Epithelial cell of prostate (primary cell): ENCODE measurements at regions not wholly inside any gene's neighbourhood (a gene's known extent, or its start where the extent isn't known, plus 50 kb on each side); places are given as distances from the start of the nearest gene placed in this dataset.
"Not testable (repeated sequence)": the region's sequence is repeated elsewhere in the genome, so short reads cannot be mapped to it uniquely, and the experiment has no call there.

ENCODE experiments used
- DNase-seq: peaks from one replicate; pipeline ENCODE4 v3.0.0-alpha.2; 2011; ENCODE audit warnings: low read depth, low spot score
- H3K27ac ChIP-seq: fragments of 450-650 bp; 2 replicates; pipeline ENCODE4 v1.5.1; 2017; ENCODE audit warnings: mild to moderate bottlenecking

DNA sequence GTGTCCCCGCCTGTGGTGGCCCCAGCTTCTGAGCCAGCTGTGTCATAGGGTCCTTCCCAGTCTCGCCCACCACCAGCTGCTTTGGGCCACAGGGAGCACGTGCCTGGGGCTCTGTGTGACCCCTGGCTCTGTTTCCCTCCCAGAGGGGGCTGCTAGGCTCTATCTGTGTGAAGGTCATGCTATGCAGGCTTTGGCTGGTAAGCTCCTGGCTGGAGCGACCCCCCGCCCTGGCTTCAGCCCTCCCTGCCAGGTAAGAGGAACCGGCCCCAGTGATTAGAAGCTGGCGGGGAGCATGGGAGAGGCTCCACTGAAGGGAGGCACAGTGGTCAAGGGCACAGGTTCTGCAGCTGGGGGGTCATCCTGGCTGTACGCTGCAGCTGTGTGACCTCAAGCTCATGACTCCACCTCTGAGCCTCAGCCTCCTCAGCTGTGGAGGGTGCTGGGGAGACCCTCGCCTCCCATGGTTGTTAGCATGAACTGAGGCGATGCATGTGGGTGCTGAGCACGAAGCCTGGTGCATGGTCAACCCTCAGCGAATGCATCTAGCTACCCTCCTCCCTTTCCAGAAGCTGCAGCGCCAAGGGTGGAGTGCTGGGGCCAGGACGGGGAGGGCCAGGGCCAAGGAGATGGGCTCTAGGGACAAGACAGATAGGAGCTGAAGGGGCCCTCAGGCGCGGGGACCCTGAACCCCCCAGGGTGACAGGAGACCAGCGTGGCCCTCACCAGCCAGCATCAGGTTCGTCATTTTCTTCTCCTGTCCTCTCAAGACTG, 163.8 kb upstream of the MVB12B start:
- no peak overlapping the region for H3K27ac ChIP-seq

DNA sequence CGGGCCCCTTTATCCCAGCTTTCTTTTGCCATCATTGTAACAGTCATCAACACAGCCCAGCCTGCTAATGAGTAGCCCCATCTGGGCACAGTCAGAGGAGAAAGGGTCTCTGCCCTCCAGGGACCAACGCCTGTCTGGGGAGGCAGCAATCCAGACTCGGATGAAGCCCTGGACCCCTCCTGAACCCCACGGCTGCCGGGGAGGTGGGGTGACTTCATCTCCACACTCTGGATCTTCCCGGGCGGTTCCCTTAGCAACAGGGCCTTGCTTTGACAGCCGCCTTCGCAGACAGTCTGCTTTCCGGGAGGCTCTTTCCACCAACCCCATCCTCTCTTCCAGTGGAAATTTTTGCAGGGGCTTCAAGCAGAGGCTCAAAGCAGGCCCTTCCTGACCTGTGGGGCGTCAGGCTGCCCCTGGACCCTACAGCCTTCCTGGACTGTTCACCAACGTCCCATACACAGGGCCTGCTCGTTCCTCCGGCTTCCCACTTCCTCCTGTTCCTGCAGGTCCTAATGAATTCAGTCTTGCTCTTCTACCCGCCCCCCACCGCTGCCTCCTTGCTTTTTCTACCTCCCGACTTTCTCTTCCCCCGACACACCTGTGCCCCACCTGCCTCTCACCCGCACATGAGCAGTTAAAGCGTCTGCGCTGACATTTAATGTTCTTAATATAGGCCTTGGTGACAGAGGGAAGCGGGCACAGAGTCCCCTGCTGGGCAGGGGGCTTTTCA, 161.7 kb upstream of the MVB12B start:
- DNase-seq = no peak

More for the DNA sequence above, 163.8 kb upstream of the MVB12B start:
- DNase-seq = no peak

GRCh38 chr9:126165755-126166154, 160.9 kb upstream of the MVB12B start:
- no peak for DNase-seq
- H3K27ac ChIP-seq = no peak overlapping the region

More for the DNA sequence above, 161.7 kb upstream of the MVB12B start:
- H3K27ac ChIP-seq = no peak overlapping the region

- no peak for DNase-seq
- H3K27ac ChIP-seq = no peak overlapping the region
These were observed 160.3 kb upstream of the MVB12B start for GRCh38 chr9:126166291-126166690.

- DNase-seq = no peak
- no peak overlapping the region for H3K27ac ChIP-seq
These were observed 159.8 kb upstream of the MVB12B start for GRCh38 chr9:126166866-126167265.

- no peak overlapping the region for H3K27ac ChIP-seq
- DNase-seq = no peak
These were observed 156.9 kb upstream of the MVB12B start for GRCh38 chr9:126169736-126170135.

DNA sequence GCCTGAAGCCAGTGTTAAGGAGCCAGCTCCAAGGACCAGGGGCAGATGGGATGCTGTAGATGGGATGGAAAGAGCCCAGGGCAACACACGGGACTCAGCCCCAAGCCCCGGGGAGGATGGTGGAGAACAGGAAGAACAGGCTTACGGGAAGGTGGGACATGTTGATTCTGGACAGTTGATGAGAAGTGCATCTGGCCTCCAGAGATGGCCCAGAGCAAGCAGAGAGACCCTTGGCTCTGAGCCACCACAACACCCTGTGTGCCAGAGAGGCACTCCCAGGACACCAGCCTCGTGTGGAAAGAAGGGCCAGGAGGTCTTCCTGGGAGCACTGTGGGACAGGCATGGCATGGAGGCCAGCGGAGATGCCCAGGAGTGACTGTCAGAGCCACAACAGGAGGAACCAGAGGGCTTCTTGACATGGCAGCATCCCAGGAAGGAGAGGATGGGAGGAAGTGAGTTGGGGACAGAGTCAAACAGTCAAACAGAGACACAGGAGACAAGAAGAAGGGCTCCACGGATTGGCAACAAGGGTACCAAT, 156.3 kb upstream of the MVB12B start:
- DNase-seq = no peak
- H3K27ac ChIP-seq = no peak overlapping the region

DNA sequence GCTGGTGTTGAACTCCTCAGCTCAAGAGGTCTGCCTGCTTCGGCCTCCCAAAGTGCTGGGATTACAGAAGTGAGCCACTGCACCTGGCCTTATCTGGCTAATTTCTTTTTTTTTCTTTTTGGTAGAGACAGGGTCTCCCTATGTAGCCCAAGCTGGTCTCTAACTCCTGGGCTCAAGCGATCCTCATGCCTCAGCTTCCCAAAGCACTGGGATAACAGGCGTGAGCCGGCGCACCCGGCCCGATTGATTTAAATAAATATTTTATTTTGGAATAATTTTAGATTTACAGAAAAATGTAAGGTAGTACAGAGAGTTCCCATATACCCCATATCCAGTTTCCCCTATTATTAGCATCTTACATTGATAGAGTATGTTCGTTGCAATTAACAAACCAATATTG, 155.0 kb upstream of the MVB12B start:
- no peak for DNase-seq
- no peak overlapping the region for H3K27ac ChIP-seq

GRCh38 chr9:126173401-126173800, 153.2 kb upstream of the MVB12B start:
- no peak for DNase-seq
- no peak overlapping the region for H3K27ac ChIP-seq

DNA sequence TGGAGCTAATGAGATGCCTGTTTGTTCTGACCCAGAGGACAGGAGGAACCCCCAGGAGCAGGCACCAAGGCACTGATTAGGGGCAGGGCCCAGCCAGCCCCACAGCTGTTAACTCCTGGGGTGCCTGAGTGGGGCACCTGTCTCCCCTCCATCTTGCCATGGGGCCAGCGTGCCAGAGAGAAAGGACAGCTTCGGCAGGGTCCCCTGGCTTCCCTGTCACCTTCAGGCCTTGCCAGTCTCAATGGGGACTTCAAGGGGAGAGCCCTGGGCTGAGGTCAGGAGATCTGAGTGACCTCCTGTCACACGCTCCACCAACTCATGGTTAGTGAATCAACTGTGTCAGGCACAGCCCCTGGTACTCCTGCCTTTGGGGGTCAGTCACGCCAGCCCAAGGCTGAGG, 152.7 kb upstream of the MVB12B start:
- no peak overlapping the region for H3K27ac ChIP-seq
- no peak for DNase-seq

DNA sequence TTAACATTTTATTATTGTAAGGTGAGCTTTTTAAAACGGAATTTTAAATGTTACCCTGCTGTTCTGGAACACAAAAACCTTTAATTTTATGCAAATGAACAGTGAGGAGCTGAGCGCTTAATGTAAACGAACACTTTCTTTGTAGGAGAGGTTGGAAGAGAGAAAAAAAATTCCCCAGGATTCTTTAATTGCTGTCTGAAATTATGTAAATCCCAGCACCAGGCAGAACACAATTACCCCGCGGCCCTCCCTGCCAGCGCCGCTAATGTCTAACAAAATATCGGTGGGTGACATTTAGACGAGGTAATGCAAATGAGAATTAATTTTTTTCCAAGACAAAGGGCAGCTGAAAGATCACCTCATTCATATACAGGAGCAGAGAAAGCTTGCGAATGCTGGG, 143.4 kb upstream of the MVB12B start:
- no peak overlapping the region for H3K27ac ChIP-seq
- no peak for DNase-seq

GRCh38 chr9:126190994-126191393, 135.6 kb upstream of the MVB12B start:
- H3K27ac ChIP-seq, DNase-seq: not testable (repeated sequence)

DNA sequence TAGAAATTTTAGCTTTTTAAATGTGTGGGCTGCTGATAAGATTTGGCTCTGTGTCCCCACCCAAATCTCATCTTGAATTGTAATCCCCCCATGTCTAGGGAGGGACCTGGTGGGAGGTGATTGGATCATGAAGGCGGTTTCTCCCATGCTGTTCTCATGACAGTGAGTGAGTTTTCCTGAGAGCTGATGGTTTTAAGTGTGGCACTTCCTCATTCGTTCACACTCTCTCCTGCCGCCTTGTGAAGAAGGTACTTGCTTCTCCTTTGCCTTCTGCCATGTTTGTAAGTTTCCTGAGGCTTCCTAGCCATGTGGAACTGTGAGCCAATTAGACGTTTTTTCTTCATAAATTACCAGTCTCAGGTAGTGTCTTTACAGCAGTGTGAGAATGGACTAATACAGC, 127.8 kb upstream of the MVB12B start:
- DNase-seq = no peak
- H3K27ac ChIP-seq = no peak overlapping the region

DNA sequence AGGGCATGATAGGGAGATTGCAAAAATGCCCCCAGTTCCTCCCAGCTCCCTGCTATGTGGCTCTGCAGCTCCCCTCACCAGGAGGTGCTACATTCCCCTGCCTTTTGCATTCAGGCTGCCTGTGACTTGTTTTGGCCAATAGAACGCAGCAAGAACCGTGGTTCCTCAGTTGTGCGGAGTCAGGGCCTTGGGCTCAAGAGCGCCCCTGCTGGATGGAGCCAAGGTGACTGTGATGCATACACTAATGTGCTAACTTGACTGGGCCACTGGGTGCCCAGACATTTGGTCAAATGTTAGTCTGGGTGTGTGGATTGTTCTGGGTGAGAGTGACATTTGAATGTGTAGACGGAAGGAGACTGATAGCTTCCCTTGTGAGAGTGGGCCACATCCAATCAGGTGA, 123.3 kb upstream of the MVB12B start:
- no peak for DNase-seq

GRCh38 chr9:126204197-126204596, 122.4 kb upstream of the MVB12B start:
- H3K27ac ChIP-seq = no peak overlapping the region
- no peak for DNase-seq

More for the DNA sequence above, 123.3 kb upstream of the MVB12B start:
- H3K27ac ChIP-seq = no peak overlapping the region

DNA sequence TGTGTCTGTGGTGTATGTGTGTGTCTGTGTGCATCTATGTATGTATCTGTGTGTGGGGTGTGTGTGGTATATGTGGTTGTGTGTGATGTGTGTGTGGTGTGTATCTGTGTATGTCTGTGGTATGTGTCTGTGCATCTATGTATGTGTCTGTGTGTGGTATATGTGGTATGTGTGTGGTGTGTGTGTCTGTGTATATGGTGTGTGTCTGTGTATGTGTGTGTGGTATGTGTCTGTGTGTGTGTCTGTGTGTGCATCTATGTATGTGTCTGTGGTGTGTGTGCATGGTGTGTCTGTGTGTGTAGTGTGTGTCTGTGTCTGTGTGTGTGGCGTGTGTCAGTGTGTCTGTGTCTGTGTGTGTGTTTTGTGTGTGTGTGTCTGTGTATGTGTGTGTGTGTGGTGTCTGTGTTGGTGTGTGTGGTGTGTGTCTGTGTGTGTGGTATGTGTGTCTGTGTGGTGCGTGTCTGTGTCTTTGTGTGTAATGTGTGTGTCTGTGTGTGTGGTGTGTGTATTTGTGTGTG, 121.9 kb upstream of the MVB12B start:
- no peak overlapping the region for H3K27ac ChIP-seq
- no peak for DNase-seq

DNA sequence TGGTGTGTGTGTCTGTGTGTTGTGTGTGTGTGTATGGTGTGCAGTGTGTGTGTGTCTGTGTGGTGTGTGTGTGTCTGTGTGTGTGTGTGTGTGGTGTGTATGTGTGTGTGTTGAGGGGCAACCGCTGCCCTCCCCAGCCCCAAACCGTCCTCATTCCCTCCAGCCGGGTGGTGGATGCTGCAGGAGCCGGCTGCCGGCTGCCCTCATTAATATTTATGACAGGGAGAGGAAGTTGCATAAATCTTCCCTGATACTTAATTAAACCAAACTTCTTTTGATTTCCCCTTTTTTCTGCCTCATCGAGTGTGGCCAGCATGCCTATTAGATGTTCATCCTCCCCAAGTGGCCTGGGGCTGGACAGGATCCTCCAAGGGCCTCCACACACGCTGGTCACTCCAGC, 121.4 kb upstream of the MVB12B start:
- DNase-seq = no peak
- H3K27ac ChIP-seq = no peak overlapping the region

DNA sequence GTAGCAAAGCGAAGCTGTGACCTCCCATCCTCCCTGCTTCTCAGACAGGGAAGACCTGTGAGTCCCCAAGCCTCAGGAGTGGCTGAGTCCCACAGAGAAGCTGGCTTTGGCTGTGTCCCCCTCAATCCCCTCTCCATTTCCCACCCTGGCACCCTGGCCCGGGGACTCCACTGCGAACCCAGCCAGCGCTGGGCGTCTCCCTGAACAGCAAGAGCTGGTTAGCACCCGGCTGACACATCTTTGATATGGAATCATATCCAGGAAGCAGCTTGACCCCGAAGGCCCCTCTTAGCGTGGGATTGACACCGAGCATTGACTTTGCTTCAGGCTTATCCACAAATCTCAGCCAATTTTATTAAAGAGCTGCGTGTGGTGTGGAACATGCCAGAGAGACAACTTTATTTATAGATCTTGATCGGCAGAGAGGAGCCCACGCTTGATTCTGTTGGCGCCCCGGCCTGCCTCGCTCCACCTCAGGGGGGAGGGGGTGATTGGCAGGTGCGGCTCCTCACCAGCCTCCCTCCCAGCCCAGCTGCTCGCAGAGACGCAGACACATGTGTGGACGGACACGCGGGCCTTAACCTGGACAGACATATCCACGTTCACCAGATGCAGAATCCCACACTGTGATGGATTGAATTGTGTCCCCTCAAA, 120.7 kb upstream of the MVB12B start:
- no peak overlapping the region for H3K27ac ChIP-seq
- DNase-seq = no peak

DNA sequence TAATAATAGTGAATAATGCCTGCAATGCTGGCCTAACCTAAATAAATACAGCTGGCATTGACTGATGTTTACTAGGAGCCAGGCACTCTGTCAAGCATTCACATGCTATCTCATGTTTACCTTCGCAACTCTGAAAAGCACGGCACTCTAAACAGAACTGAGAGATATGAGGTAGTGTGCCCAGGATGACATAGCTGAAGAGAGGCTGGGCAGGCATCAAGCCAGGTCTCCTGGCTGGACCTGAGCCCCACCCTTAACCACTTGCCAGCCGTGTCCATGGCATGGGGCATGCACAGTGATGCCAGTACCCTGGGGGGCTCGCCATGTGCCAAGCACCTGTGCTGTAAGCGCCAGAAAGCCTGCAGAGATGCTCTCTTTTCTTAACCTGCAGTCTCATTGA, 119.4 kb upstream of the MVB12B start:
- no peak overlapping the region for H3K27ac ChIP-seq
- no peak for DNase-seq

- no peak overlapping the region for H3K27ac ChIP-seq
- no peak for DNase-seq
These were observed 118.3 kb upstream of the MVB12B start for GRCh38 chr9:126208216-126208758.
